ENCODE measurements at regions not wholly inside any gene's neighbourhood (a gene's known extent, or its start where the extent isn't known, plus 50 kb on each side); places are given as distances from the start of the nearest gene placed in this dataset.

DNA sequence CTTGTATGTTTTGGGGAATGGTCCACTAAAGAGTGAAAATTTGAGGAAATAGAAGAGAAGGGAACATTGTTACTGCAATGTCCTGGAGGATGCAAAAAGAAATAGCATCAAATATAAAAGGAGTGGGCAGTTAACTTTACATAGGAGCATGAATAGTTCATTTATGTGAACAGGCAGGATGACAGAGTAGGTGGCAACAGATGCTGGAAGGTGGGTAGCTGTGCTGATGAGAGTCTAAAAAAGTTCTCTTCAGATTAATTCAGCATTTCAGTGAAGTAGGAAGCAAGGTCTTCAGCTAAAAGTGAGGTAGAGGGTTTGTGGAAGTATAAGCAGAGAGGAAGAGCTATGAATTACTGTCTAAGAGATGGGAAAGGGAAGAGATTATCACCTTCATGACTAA lies 276.5 kb downstream of the KIF2B start:
- TF ChIP-seq, protein P1, sequence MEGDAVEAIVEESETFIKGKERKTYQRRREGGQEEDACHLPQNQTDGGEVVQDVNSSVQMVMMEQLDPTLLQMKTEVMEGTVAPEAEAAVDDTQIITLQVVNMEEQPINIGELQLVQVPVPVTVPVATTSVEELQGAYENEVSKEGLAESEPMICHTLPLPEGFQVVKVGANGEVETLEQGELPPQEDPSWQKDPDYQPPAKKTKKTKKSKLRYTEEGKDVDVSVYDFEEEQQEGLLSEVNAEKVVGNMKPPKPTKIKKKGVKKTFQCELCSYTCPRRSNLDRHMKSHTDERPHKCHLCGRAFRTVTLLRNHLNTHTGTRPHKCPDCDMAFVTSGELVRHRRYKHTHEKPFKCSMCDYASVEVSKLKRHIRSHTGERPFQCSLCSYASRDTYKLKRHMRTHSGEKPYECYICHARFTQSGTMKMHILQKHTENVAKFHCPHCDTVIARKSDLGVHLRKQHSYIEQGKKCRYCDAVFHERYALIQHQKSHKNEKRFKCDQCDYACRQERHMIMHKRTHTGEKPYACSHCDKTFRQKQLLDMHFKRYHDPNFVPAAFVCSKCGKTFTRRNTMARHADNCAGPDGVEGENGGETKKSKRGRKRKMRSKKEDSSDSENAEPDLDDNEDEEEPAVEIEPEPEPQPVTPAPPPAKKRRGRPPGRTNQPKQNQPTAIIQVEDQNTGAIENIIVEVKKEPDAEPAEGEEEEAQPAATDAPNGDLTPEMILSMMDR (IDR thresholded peaks at IDR 0.05) = no peak
- TF ChIP-seq POLR2A (IDR thresholded peaks at IDR 0.05) = no peak

All from lower leg skin (tissue), 3 donors.